ENCODE measurements at regions not wholly inside any gene's neighbourhood (a gene's known extent, or its start where the extent isn't known, plus 50 kb on each side); places are given as distances from the start of the nearest gene placed in this dataset.
"Not testable (repeated sequence)": the region's sequence is repeated elsewhere in the genome, so short reads cannot be mapped to it uniquely, and the experiment has no call there.

DNA sequence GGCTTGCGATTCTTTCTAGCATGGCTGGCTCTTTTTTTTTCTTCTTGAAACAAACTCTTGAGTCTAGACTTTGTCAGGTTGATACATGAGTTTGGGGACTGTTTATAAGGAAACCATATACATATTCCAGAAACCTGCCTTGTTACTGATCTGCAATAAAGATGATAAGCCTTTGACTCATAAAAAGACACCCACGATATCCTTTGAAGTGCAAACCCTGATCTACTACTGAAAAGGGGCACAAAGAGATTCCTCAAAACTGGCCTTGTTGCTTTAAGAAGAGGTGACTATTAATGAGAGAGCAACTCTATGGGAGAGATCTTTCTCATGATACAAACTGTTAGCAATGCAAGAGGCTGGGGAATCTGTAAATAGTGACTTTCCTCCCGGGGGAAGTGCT lies 247.1 kb downstream of the ANKRD30B start:
- TF ChIP-seq, protein P1, sequence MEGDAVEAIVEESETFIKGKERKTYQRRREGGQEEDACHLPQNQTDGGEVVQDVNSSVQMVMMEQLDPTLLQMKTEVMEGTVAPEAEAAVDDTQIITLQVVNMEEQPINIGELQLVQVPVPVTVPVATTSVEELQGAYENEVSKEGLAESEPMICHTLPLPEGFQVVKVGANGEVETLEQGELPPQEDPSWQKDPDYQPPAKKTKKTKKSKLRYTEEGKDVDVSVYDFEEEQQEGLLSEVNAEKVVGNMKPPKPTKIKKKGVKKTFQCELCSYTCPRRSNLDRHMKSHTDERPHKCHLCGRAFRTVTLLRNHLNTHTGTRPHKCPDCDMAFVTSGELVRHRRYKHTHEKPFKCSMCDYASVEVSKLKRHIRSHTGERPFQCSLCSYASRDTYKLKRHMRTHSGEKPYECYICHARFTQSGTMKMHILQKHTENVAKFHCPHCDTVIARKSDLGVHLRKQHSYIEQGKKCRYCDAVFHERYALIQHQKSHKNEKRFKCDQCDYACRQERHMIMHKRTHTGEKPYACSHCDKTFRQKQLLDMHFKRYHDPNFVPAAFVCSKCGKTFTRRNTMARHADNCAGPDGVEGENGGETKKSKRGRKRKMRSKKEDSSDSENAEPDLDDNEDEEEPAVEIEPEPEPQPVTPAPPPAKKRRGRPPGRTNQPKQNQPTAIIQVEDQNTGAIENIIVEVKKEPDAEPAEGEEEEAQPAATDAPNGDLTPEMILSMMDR (conservative IDR thresholded peaks at IDR 0.05; ENCODE audit: low read length), result not testable (repeated sequence)
- TF ChIP-seq EZH2phosphoT487 (IDR thresholded peaks at IDR 0.05; ENCODE audit: borderline replicate concordance, low read depth, low read length), result not testable (repeated sequence)

All from OCI-LY7 (cell line).